ENCODE measurements at regions not wholly inside any gene's neighbourhood (a gene's known extent, or its start where the extent isn't known, plus 50 kb on each side); places are given as distances from the start of the nearest gene placed in this dataset.

- no peak overlapping the region for H2AFZ ChIP-seq (ENCODE audit: low read depth, low read length)
- DNase-seq: no peak
- no peak overlapping the region for H3K4ac ChIP-seq (ENCODE audit: low read depth in 1 of 2, low read length in 2 of 2)
- no peak overlapping the region for H2BK15ac ChIP-seq (ENCODE audit: low read depth, poor library complexity, severe bottlenecking)
- no peak overlapping the region for H2AK5ac ChIP-seq (ENCODE audit: low read length, severe bottlenecking)
- H2BK120ac ChIP-seq (ENCODE audit: low read depth, low read length): no peak overlapping the region
- H3K14ac ChIP-seq (ENCODE audit: low read length in 2 of 2): no peak overlapping the region
- H3K27me3 ChIP-seq (ENCODE audit: control insufficient read depth in 1 of 2, insufficient read depth in 1 of 2, low read length in 2 of 2): no peaks in the 10 kb centered on the region
- H3K4me2 ChIP-seq (ENCODE audit: low read length, poor library complexity, severe bottlenecking): no peak overlapping the region
- no peak overlapping the region for H2BK5ac ChIP-seq (ENCODE audit: low read depth, low read length, poor library complexity, severe bottlenecking)
- no peaks in the 10 kb centered on the region for H3K36me3 ChIP-seq (ENCODE audit: control insufficient read depth in 1 of 2, insufficient read depth in 2 of 2, low read depth in 1 of 2, low read length in 2 of 2)
- no peak overlapping the region for H3K27ac ChIP-seq (ENCODE audit: low read length, poor library complexity, severe bottlenecking)
- H4K91ac ChIP-seq (ENCODE audit: low read length): no peak overlapping the region
- H3K18ac ChIP-seq (ENCODE audit: low read depth in 1 of 2, low read length in 2 of 2): no peak overlapping the region
- no peaks in the 10 kb centered on the region for H3K4me1 ChIP-seq (ENCODE audit: control insufficient read depth, insufficient read depth, low read depth, low read length)
- H3K4me3 ChIP-seq (ENCODE audit: insufficient read depth in 1 of 2, low read depth in 1 of 2, low read length in 2 of 2): no peak overlapping the region
- no peak overlapping the region for H3K9ac ChIP-seq (ENCODE audit: low read length)
- peaks cover 18% of the 10 kb centered on the region for H3K9me3 ChIP-seq (ENCODE audit: control insufficient read depth, low read length)
- no peak overlapping the region for H4K8ac ChIP-seq (ENCODE audit: low read length)
- H2BK12ac ChIP-seq (ENCODE audit: low read length in 2 of 2): no peak overlapping the region
- WGBS: 100% methylated on average over 1 of the region's 1 CpG
- no peaks in the 10 kb centered on the region for H3K79me1 ChIP-seq (replicated peaks; ENCODE audit: low read length, poor library complexity, severe bottlenecking)
- H3K23ac ChIP-seq (ENCODE audit: low read length in 2 of 2): no peak overlapping the region
These were observed 310.1 kb upstream of the SPOCK3 start for GRCh38 chr4:167544391-167544790.

DNA sequence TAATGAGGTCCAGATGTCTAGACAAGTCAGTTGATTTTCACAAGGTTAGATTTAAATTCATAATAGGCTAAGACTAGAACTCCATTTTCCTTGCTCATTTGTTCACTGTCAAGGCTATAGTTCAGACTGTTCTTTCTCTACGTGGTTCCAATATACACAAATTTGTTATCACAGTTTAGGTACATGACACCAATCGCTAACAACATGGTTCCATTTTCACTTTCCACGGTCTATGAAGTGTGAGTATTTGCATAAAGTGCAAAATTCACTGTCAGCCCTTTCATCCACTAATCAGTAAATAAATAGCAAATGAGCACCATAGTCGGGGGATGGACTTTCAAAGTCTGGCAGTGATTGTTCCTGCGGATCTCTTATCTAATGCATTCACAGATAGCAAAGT, 315.7 kb upstream of the SPOCK3 start:
- no peaks in the 10 kb centered on the region for H3K4me1 ChIP-seq (ENCODE audit: control insufficient read depth, insufficient read depth, low read depth, low read length)
- H3K36me3 ChIP-seq (ENCODE audit: control insufficient read depth in 1 of 2, insufficient read depth in 2 of 2, low read depth in 1 of 2, low read length in 2 of 2): no peaks in the 10 kb centered on the region
- no peak for DNase-seq
- no peak overlapping the region for H4K91ac ChIP-seq (ENCODE audit: low read length)
- H2BK5ac ChIP-seq (ENCODE audit: low read depth, low read length, poor library complexity, severe bottlenecking): no peak overlapping the region
- no peak overlapping the region for H3K4me3 ChIP-seq (ENCODE audit: insufficient read depth in 1 of 2, low read depth in 1 of 2, low read length in 2 of 2)
- H2BK12ac ChIP-seq (ENCODE audit: low read length in 2 of 2): no peak overlapping the region
- H2BK15ac ChIP-seq (ENCODE audit: low read depth, poor library complexity, severe bottlenecking): no peak overlapping the region
- H3K27ac ChIP-seq (ENCODE audit: low read length, poor library complexity, severe bottlenecking): no peak overlapping the region
- H3K4me2 ChIP-seq (ENCODE audit: low read length, poor library complexity, severe bottlenecking): no peak overlapping the region
- no peak overlapping the region for H3K14ac ChIP-seq (ENCODE audit: low read length in 2 of 2)
- H3K79me1 ChIP-seq (replicated peaks; ENCODE audit: low read length, poor library complexity, severe bottlenecking): no peaks in the 10 kb centered on the region
- H3K9me3 ChIP-seq (ENCODE audit: control insufficient read depth, low read length): peaks cover 10% of the 10 kb centered on the region
- H3K9ac ChIP-seq (ENCODE audit: low read length): no peak overlapping the region
- no peak overlapping the region for H2AK5ac ChIP-seq (ENCODE audit: low read length, severe bottlenecking)
- H3K4ac ChIP-seq (ENCODE audit: low read depth in 1 of 2, low read length in 2 of 2): no peak overlapping the region
- H2BK120ac ChIP-seq (ENCODE audit: low read depth, low read length): no peak overlapping the region
- no peak overlapping the region for H3K23ac ChIP-seq (ENCODE audit: low read length in 2 of 2)
- no peak overlapping the region for H4K8ac ChIP-seq (ENCODE audit: low read length)
- H3K18ac ChIP-seq (ENCODE audit: low read depth in 1 of 2, low read length in 2 of 2): no peak overlapping the region
- no peak overlapping the region for H2AFZ ChIP-seq (ENCODE audit: low read depth, low read length)
- H3K27me3 ChIP-seq (ENCODE audit: control insufficient read depth in 1 of 2, insufficient read depth in 1 of 2, low read length in 2 of 2): no peaks in the 10 kb centered on the region
- 6% methylated on average over 2 of the region's 5 CpGs for WGBS

- Histone ChIP-seq H3K4me1 (ENCODE audit: control insufficient read depth, insufficient read depth, low read depth, low read length) (no peaks in the 10 kb centered on the region), H3K9me3 (ENCODE audit: control insufficient read depth, low read length) (peaks cover 12% of the 10 kb centered on the region), H3K4me3 (ENCODE audit: insufficient read depth in 1 of 2, low read depth in 1 of 2, low read length in 2 of 2) (no peak overlapping the region), H3K4ac (ENCODE audit: low read depth in 1 of 2, low read length in 2 of 2) (no peak overlapping the region), H4K91ac (ENCODE audit: low read length) (no peak overlapping the region), H2BK5ac (ENCODE audit: low read depth, low read length, poor library complexity, severe bottlenecking) (peak overlapping the region; percentile 60), H2BK12ac (ENCODE audit: low read length in 2 of 2) (no peak overlapping the region), H2BK120ac (ENCODE audit: low read depth, low read length) (no peak overlapping the region), H2AK5ac (ENCODE audit: low read length, severe bottlenecking) (no peak overlapping the region), H3K4me2 (ENCODE audit: low read length, poor library complexity, severe bottlenecking) (no peak overlapping the region), H3K18ac (ENCODE audit: low read depth in 1 of 2, low read length in 2 of 2) (no peak overlapping the region), H4K8ac (ENCODE audit: low read length) (no peak overlapping the region), H3K27ac (ENCODE audit: low read length, poor library complexity, severe bottlenecking) (peak overlapping the region; percentile 61), H3K79me1 (replicated peaks; ENCODE audit: low read length, poor library complexity, severe bottlenecking) (no peaks in the 10 kb centered on the region), H3K36me3 (ENCODE audit: control insufficient read depth in 1 of 2, insufficient read depth in 2 of 2, low read depth in 1 of 2, low read length in 2 of 2) (no peaks in the 10 kb centered on the region), H3K23ac (ENCODE audit: low read length in 2 of 2) (no peak overlapping the region), H2BK15ac (ENCODE audit: low read depth, poor library complexity, severe bottlenecking) (no peak overlapping the region), H3K9ac (ENCODE audit: low read length) (no peak overlapping the region), H2AFZ (ENCODE audit: low read depth, low read length) (no peak overlapping the region), H3K27me3 (ENCODE audit: control insufficient read depth in 1 of 2, insufficient read depth in 1 of 2, low read length in 2 of 2) (no peaks in the 10 kb centered on the region), H3K14ac (ENCODE audit: low read length in 2 of 2) (no peak overlapping the region)
- 71% methylated on average over 1 of the region's 3 CpGs for WGBS
- DNase-seq: no peak
These were observed 321.2 kb upstream of the SPOCK3 start for GRCh38 chr4:167555338-167556022.

- H2AK5ac ChIP-seq (ENCODE audit: low read length, severe bottlenecking): no peak overlapping the region
- H3K14ac ChIP-seq (ENCODE audit: low read length in 2 of 2): no peak overlapping the region
- H4K91ac ChIP-seq (ENCODE audit: low read length): no peak overlapping the region
- no peak overlapping the region for H2BK5ac ChIP-seq (ENCODE audit: low read depth, low read length, poor library complexity, severe bottlenecking)
- H3K4ac ChIP-seq (ENCODE audit: low read depth in 1 of 2, low read length in 2 of 2): no peak overlapping the region
- WGBS: no CpG with 5 or more reads among the region's 2 CpGs
- H3K79me1 ChIP-seq (replicated peaks; ENCODE audit: low read length, poor library complexity, severe bottlenecking): no peaks in the 10 kb centered on the region
- no peak overlapping the region for H3K23ac ChIP-seq (ENCODE audit: low read length in 2 of 2)
- no peak for DNase-seq
- peaks cover 45% of the 10 kb centered on the region for H3K9me3 ChIP-seq (ENCODE audit: control insufficient read depth, low read length)
- no peaks in the 10 kb centered on the region for H3K36me3 ChIP-seq (ENCODE audit: control insufficient read depth in 1 of 2, insufficient read depth in 2 of 2, low read depth in 1 of 2, low read length in 2 of 2)
- H2BK12ac ChIP-seq (ENCODE audit: low read length in 2 of 2): no peak overlapping the region
- no peak overlapping the region for H3K9ac ChIP-seq (ENCODE audit: low read length)
- H3K4me3 ChIP-seq (ENCODE audit: insufficient read depth in 1 of 2, low read depth in 1 of 2, low read length in 2 of 2): no peak overlapping the region
- no peaks in the 10 kb centered on the region for H3K27me3 ChIP-seq (ENCODE audit: control insufficient read depth in 1 of 2, insufficient read depth in 1 of 2, low read length in 2 of 2)
- no peak overlapping the region for H4K8ac ChIP-seq (ENCODE audit: low read length)
- H2BK120ac ChIP-seq (ENCODE audit: low read depth, low read length): no peak overlapping the region
- H3K4me1 ChIP-seq (ENCODE audit: control insufficient read depth, insufficient read depth, low read depth, low read length): peaks cover 2% of the 10 kb centered on the region
- H3K4me2 ChIP-seq (ENCODE audit: low read length, poor library complexity, severe bottlenecking): no peak overlapping the region
- no peak overlapping the region for H2BK15ac ChIP-seq (ENCODE audit: low read depth, poor library complexity, severe bottlenecking)
- H2AFZ ChIP-seq (ENCODE audit: low read depth, low read length): no peak overlapping the region
- H3K18ac ChIP-seq (ENCODE audit: low read depth in 1 of 2, low read length in 2 of 2): no peak overlapping the region
- H3K27ac ChIP-seq (ENCODE audit: low read length, poor library complexity, severe bottlenecking): no peak overlapping the region
These were observed 344.6 kb upstream of the SPOCK3 start for GRCh38 chr4:167578906-167579305.
